GM23248 (cell line): ENCODE measurements at regions not wholly inside any gene's neighbourhood (a gene's known extent, or its start where the extent isn't known, plus 50 kb on each side); places are given as distances from the start of the nearest gene placed in this dataset.
"Not testable (repeated sequence)": the region's sequence is repeated elsewhere in the genome, so short reads cannot be mapped to it uniquely, and the experiment has no call there.

ENCODE experiments used
- DNase-seq: peaks from one replicate; pipeline ENCODE4 v3.0.0-alpha.2; 2015
- H2AFZ ChIP-seq: fragments of 200-600 bp; sonication (generic); 2 replicates; pipeline ENCODE4 v1.6.1; 2016; ENCODE audit warnings: antibody characterized with exemption
- H3F3A ChIP-seq: fragments of 200-600 bp; sonication (generic); 2 replicates; pipeline ENCODE4 v1.6.1; 2016; ENCODE audit warnings: mild to moderate bottlenecking, antibody characterized with exemption, mixed run types; ENCODE audit not compliant: insufficient read depth
- H3K27ac ChIP-seq: fragments of 200-600 bp; sonication (generic); 2 replicates; pipeline ENCODE4 v1.5.1; 2016; ENCODE audit warnings: mild to moderate bottlenecking
- H3K27me3 ChIP-seq: fragments of 200-600 bp; sonication (generic); replicated peaks from 2 replicates; pipeline ENCODE4 v1.6.1; 2016; ENCODE audit warnings: mild to moderate bottlenecking; ENCODE audit not compliant: insufficient read depth
- H3K36me3 ChIP-seq: fragments of 200-600 bp; sonication (generic); 2 replicates; pipeline ENCODE4 v1.6.1; 2016; ENCODE audit warnings: low read depth, mild to moderate bottlenecking
- H3K4me1 ChIP-seq: fragments of 200-600 bp; sonication (generic); 2 replicates; pipeline ENCODE4 v1.6.1; 2016; ENCODE audit warnings: mild to moderate bottlenecking; ENCODE audit not compliant: insufficient read depth
- H3K4me2 ChIP-seq: fragments of 200-600 bp; sonication (generic); one replicate; pipeline ENCODE4 v1.6.1; 2016; ENCODE audit warnings: mild to moderate bottlenecking; ENCODE audit not compliant: unreplicated experiment
- H3K4me3 ChIP-seq: fragments of 200-600 bp; sonication (generic); 2 replicates; pipeline ENCODE4 v1.5.1; 2016; ENCODE audit warnings: mild to moderate bottlenecking
- H3K79me2 ChIP-seq: fragments of 200-600 bp; sonication (generic); 2 replicates; pipeline ENCODE4 v1.6.1; 2016; ENCODE audit warnings: mild to moderate bottlenecking; ENCODE audit not compliant: insufficient read depth
- H3K9ac ChIP-seq: fragments of 200-600 bp; sonication (generic); 2 replicates; pipeline ENCODE4 v1.6.1; 2016; ENCODE audit warnings: mild to moderate bottlenecking
- H3K9me2 ChIP-seq: fragments of 200-600 bp; sonication (generic); 2 replicates; pipeline ENCODE4 v1.6.1; 2016; ENCODE audit warnings: mixed run types, mild to moderate bottlenecking, moderate library complexity; ENCODE audit not compliant: insufficient read depth
- H3K9me3 ChIP-seq: fragments of 200-600 bp; sonication (generic); one replicate; pipeline ENCODE4 v1.6.1; 2017; ENCODE audit warnings: low read depth
- H4K20me1 ChIP-seq: fragments of 200-600 bp; sonication (generic); 2 replicates; pipeline ENCODE4 v1.6.0; 2016; ENCODE audit not compliant: insufficient read depth
- EZH2 ChIP-seq: fragments of 200-600 bp; sonication (generic); IDR thresholded peaks from 2 replicates; pipeline ENCODE4 v1.6.1; 2018; ENCODE audit warnings: antibody characterized with exemption, mild to moderate bottlenecking; ENCODE audit not compliant: insufficient read depth, poor library complexity, severe bottlenecking
- EZH2phosphoT487 ChIP-seq: fragments of 200-600 bp; sonication (generic); IDR thresholded peaks from 2 replicates; pipeline ENCODE4 v1.6.1; 2018; ENCODE audit warnings: antibody characterized with exemption, moderate library complexity, mild to moderate bottlenecking, low read depth; ENCODE audit not compliant: insufficient read depth
- WGBS, 2 experiments: methylation state at CpG; one replicate each; pipeline ENCODE4 v1.1.6; 2015 to 2017; ENCODE audit warnings: low lambda C conversion rate in 2 of 2, low coverage in 1 of 2; ENCODE audit errors: missing lambda C conversion rate in 2 of 2; 5-methylcytosine and 5-hydroxymethylcytosine counted together
- in situ Hi-C: fragments of 300-500 bp; cut with MboI; formaldehyde crosslinking; loops from 2 replicates; pipeline ENCODE4 v1.15.0; 2020

GRCh38 chr10:64201936-64202335 is 680.7 kb downstream of the REEP3 start:
- no peaks in the 10 kb centered on the region for H3K4me1 ChIP-seq
- no peak for DNase-seq
- H3K79me2 ChIP-seq: no peaks in the 10 kb centered on the region
- H3K4me3 ChIP-seq: no peak overlapping the region
- no peaks in the 10 kb centered on the region for H4K20me1 ChIP-seq
- TF ChIP-seq EZH2: no peak
- no peak for TF ChIP-seq EZH2phosphoT487
- H3K27me3 ChIP-seq: no peaks in the 10 kb centered on the region
- 12 to 14% methylated on average over 2 of the region's 2 CpGs for WGBS, 2 experiments
- in situ Hi-C loops: no loop called here
- no peak overlapping the region for H2AFZ ChIP-seq
- no peaks in the 10 kb centered on the region for H3F3A ChIP-seq
- no peaks in the 10 kb centered on the region for H3K36me3 ChIP-seq
- H3K9ac ChIP-seq: no peak overlapping the region
- H3K9me2 ChIP-seq: no peaks in the 10 kb centered on the region
- H3K27ac ChIP-seq: no peak overlapping the region
- no peak overlapping the region for H3K4me2 ChIP-seq
- H3K9me3 ChIP-seq: no peaks in the 10 kb centered on the region

- WGBS, 2 experiments: 44 to 47% methylated on average over 7 of the region's 7 CpGs
- H3K27ac ChIP-seq, DNase-seq, H3K9me2 ChIP-seq, H3K9me3 ChIP-seq, H3K9ac ChIP-seq, H4K20me1 ChIP-seq, H3K27me3 ChIP-seq, H3K36me3 ChIP-seq, H3K4me2 ChIP-seq, in situ Hi-C loops, H3K4me3 ChIP-seq, H2AFZ ChIP-seq, H3F3A ChIP-seq, H3K79me2 ChIP-seq, H3K4me1 ChIP-seq: not testable (repeated sequence)
These were observed 683.3 kb downstream of the REEP3 start for GRCh38 chr10:64204504-64204903.

- DNase-seq: no peak
- Histone ChIP-seq H3F3A (no peaks in the 10 kb centered on the region), H3K9me2 (no peaks in the 10 kb centered on the region), H3K36me3 (no peaks in the 10 kb centered on the region), H3K9ac (no peak overlapping the region), H3K27ac (no peak overlapping the region), H3K4me2 (no peak overlapping the region), H3K4me1 (no peaks in the 10 kb centered on the region), H3K9me3 (peaks cover 2% of the 10 kb centered on the region), H3K4me3 (no peak overlapping the region), H2AFZ (no peak overlapping the region), H4K20me1 (no peaks in the 10 kb centered on the region), H3K27me3 (no peaks in the 10 kb centered on the region), H3K79me2 (no peaks in the 10 kb centered on the region)
- in situ Hi-C loops: no loop called here
- WGBS, 2 experiments: 17 to 18% methylated on average over 2 of the region's 2 CpGs
- no peak for TF ChIP-seq EZH2phosphoT487
- TF ChIP-seq EZH2: no peak
These were observed 685.2 kb downstream of the REEP3 start for GRCh38 chr10:64206409-64206808.

GRCh38 chr10:64209561-64209960 is 688.4 kb downstream of the REEP3 start:
- no peak overlapping the region for H3K9ac ChIP-seq
- peaks cover 2% of the 10 kb centered on the region for H3K9me3 ChIP-seq
- H3K4me3 ChIP-seq: no peak overlapping the region
- no peaks in the 10 kb centered on the region for H3K79me2 ChIP-seq
- H3K9me2 ChIP-seq: no peaks in the 10 kb centered on the region
- 0 to 2% methylated on average over 3 of the region's 3 CpGs for WGBS, 2 experiments
- no peaks in the 10 kb centered on the region for H3F3A ChIP-seq
- H3K4me2 ChIP-seq: no peak overlapping the region
- H3K27ac ChIP-seq: no peak overlapping the region
- H3K4me1 ChIP-seq: no peaks in the 10 kb centered on the region
- in situ Hi-C loops: no loop called here
- no peaks in the 10 kb centered on the region for H3K27me3 ChIP-seq
- no peak overlapping the region for H2AFZ ChIP-seq
- no peaks in the 10 kb centered on the region for H4K20me1 ChIP-seq
- DNase-seq: no peak
- TF ChIP-seq EZH2: no peak
- no peak for TF ChIP-seq EZH2phosphoT487
- no peaks in the 10 kb centered on the region for H3K36me3 ChIP-seq

- Histone ChIP-seq H3K79me2 (no peaks in the 10 kb centered on the region), H4K20me1 (no peaks in the 10 kb centered on the region), H3K36me3 (no peaks in the 10 kb centered on the region), H3K9ac (no peak overlapping the region), H3K9me3 (peaks cover 2% of the 10 kb centered on the region), H3K4me1 (no peaks in the 10 kb centered on the region), H3K9me2 (no peaks in the 10 kb centered on the region), H3F3A (no peaks in the 10 kb centered on the region), H3K27ac (no peak overlapping the region), H3K27me3 (no peaks in the 10 kb centered on the region), H3K4me2 (no peak overlapping the region), H2AFZ (no peak overlapping the region), H3K4me3 (no peak overlapping the region)
- 3 to 9% methylated on average over 2 of the region's 2 CpGs for WGBS, 2 experiments
- no peak for DNase-seq
- in situ Hi-C loops: no loop called here
- TF ChIP-seq EZH2: no peak
- TF ChIP-seq EZH2phosphoT487: no peak
These were observed 689.0 kb downstream of the REEP3 start for GRCh38 chr10:64210211-64210610.
